Stomach (tissue), 4 donors: ENCODE measurements at regions not wholly inside any gene's neighbourhood (a gene's known extent, or its start where the extent isn't known, plus 50 kb on each side); places are given as distances from the start of the nearest gene placed in this dataset.

Source experiments
- CTCF ChIP-seq, 7 experiments: fragments of 450-650 bp in 4 of 7; fragments of 200-600 bp in 3 of 7; sonication (generic) in 3 of 7; IDR thresholded peaks; one replicate each; pipeline ENCODE4 v1.5.1; 2016 to 2019; ENCODE audit warnings: antibody characterized with exemption in 7 of 7, control low read depth in 2 of 7, mild to moderate bottlenecking in 1 of 7
- POLR2A ChIP-seq, 4 donors: fragments of 450-650 bp; IDR thresholded peaks; one replicate each; pipeline ENCODE4 v1.6.1; 2016; ENCODE audit warnings: antibody characterized with exemption in 4 of 4, control low read depth in 2 of 4, mild to moderate bottlenecking in 1 of 4, moderate library complexity in 1 of 4

- TF ChIP-seq CTCF (IDR thresholded peaks at IDR 0.05) (no peak), POLR2A (IDR thresholded peaks at IDR 0.05) (no peak)
These were observed 187.8 kb upstream of the RAB6C start for GRCh38 chr2:129791712-129792111.
